ENCODE measurements at regions not wholly inside any gene's neighbourhood (a gene's known extent, or its start where the extent isn't known, plus 50 kb on each side); places are given as distances from the start of the nearest gene placed in this dataset.
"Not testable (repeated sequence)": the region's sequence is repeated elsewhere in the genome, so short reads cannot be mapped to it uniquely, and the experiment has no call there.

DNA sequence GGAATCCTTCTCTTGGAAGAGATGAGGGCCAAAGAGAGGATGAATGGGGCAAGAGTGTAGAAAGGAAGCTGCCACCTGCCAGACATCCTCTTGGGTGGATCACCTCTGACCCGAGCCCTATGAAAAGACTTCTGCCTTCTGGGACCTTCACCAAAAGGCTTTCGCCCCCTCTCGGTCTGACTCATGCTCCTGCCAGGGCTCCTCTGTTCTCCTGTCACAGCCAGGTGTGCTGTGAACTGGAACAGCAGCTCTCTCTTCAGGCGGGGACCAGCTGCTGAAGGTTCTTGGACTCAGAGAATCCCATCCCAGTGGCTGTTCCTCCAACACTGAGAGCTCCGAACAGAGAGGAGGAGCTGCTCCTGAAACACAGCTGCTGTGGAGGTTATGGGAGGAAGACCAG lies 96.6 kb upstream of the AKAP13 start:
- H2AK9ac ChIP-seq (replicated peaks; ENCODE audit: low read depth, low read length, poor library complexity) = not testable (repeated sequence)

More for the DNA sequence above, 96.6 kb upstream of the AKAP13 start:
- Histone ChIP-seq H2AK5ac (ENCODE audit: low read depth, low read length) (0 out of 2 replicates have a peak overlapping the region, but pooled peaks have one; percentile 7), H3K9me1 (ENCODE audit: insufficient read depth, low read length) (peaks cover 11% of the 10 kb centered on the region)
- DNase-seq; H2BK5ac ChIP-seq (ENCODE audit: low read depth, low read length, poor library complexity, severe bottlenecking); H3K9ac ChIP-seq (ENCODE audit: low read depth, low read length); H3K56ac ChIP-seq (ENCODE audit: extremely low read depth, insufficient read depth, low read length); H4K8ac ChIP-seq (ENCODE audit: low read depth in 2 of 2, low read length in 2 of 2); H3K27ac ChIP-seq (ENCODE audit: insufficient read depth, low read length); H3K36me3 ChIP-seq (ENCODE audit: control insufficient read depth, insufficient read depth, low read length); H3K79me1 ChIP-seq (ENCODE audit: low read depth in 1 of 2, low read length in 2 of 2); H3K23ac ChIP-seq (ENCODE audit: low read depth, low read length); H2BK120ac ChIP-seq (ENCODE audit: low read depth, low read length); H3K4me1 ChIP-seq (ENCODE audit: control insufficient read depth, insufficient read depth, low read length); H4K20me1 ChIP-seq (ENCODE audit: insufficient read depth, low read length); H3K14ac ChIP-seq (replicated peaks; ENCODE audit: low read depth, low read length); ATAC-seq (ENCODE audit: low read depth); CTCF ChIA-PET; POLR2A ChIA-PET (ENCODE audit: unreplicated experiment); dilution Hi-C loops (cut with HindIII; ENCODE audit: low sequenced_read_pairs, unreplicated experiment); H3K18ac ChIP-seq (ENCODE audit: low read depth, low read length); H4K91ac ChIP-seq (ENCODE audit: insufficient read depth, low read depth, low read length); H3K4me2 ChIP-seq (ENCODE audit: low read depth, low read length); H3K4ac ChIP-seq (ENCODE audit: low read depth, low read length); H2BK15ac ChIP-seq (ENCODE audit: low read depth, low read length); H3K4me3 ChIP-seq (ENCODE audit: insufficient read depth, low read depth, low read length); H3K9me3 ChIP-seq (ENCODE audit: control insufficient read depth, insufficient read depth, low read length); BruUV-seq (replicated peaks); H2AFZ ChIP-seq (replicated peaks; ENCODE audit: low read length, poor library complexity); H2BK20ac ChIP-seq (ENCODE audit: low read depth, low read length); H3K27me3 ChIP-seq (ENCODE audit: control insufficient read depth, insufficient read depth, low read length); H4K5ac ChIP-seq (ENCODE audit: low read depth, low read length): not testable (repeated sequence)
- intact Hi-C loops (cut with micrococcal nuclease) (loop anchor here (10.0 kb wide), 1 partner anchor 699 kb away; no protein-coding TSS in a partner anchor), in situ Hi-C loops (cut with MboI; ENCODE audit: low sequenced_read_pairs) (loop anchor here (25.0 kb wide), 2 partner anchors 122 to 322 kb away; no protein-coding TSS in a partner anchor)
- no CpG with 5 or more reads among the region's 5 CpGs for WGBS, 2 experiments (ENCODE audit: extremely low coverage in 2 of 2, insufficient read length in 1 of 2)

Data from IMR-90 (cell line).